HG02943 (cell line): ENCODE measurements at regions not wholly inside any gene's neighbourhood (a gene's known extent, or its start where the extent isn't known, plus 50 kb on each side); places are given as distances from the start of the nearest gene placed in this dataset.

Source experiments
- ATAC-seq: cut with Tn5 transposase; IDR thresholded peaks from one replicate; pipeline ENCODE4 v1.9.1; 2021; ENCODE audit warnings: mild to moderate bottlenecking, low read depth, moderate library complexity; ENCODE audit not compliant: unreplicated experiment

DNA sequence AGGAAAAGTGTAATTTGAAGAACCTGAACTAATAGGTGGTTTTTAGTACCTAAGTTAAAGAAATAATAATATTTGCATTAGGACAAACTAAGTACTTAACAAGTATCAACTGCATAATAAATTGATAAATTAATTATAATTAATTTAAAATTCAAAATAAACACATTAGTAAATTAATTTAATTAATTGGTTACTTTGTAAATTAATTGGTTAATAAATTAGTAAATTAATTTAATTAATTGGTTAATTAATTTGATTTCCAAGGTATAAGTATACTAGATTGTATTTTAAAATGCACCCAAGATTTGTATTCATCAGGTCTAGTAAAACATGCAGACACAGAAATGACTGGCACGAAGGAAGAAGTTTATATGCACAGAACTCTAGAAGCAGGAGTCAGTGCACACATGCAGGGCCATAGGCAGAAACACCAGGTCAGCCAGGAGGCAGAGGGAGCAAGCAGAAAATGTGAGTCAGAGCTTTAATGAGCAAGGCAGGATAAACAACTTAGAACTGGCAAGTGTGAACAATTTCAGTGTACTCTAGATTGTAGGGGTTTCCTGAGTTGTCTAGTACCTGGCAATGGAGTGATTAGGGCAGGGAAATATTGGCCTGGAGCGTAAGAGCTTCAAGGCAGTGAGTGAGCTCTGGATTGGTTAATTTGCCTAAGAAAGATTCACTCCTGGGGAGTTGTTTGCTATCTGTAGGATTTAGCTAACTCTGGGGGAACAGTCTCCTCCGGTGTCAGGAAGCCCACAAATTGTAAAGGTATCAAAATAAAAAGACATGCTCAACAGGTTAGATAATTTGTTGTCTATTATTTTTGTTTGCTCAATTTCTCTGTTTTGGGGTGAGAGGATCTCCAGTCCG lies 665.7 kb downstream of the MRPL39 start:
- no peak for ATAC-seq

DNA sequence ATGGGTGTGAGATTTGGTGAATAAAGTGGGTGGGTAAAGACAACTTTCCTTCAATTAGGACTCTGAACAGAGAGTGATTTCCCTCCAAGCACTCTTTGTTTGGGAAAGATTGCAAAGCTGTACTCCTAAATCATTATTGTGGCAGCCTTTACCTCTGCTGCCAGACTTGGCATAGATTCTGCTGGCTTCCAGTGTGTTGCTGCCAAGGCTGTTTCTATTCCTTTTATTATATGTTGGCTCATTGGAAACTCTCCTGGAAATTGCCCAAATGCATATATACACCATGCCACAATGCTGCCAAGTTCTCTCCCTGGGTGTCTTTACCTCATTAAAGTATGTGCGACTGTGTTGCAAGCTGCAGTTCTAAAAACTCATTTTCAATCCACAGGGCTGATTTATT lies 668.0 kb downstream of the MRPL39 start:
- no peak for ATAC-seq

DNA sequence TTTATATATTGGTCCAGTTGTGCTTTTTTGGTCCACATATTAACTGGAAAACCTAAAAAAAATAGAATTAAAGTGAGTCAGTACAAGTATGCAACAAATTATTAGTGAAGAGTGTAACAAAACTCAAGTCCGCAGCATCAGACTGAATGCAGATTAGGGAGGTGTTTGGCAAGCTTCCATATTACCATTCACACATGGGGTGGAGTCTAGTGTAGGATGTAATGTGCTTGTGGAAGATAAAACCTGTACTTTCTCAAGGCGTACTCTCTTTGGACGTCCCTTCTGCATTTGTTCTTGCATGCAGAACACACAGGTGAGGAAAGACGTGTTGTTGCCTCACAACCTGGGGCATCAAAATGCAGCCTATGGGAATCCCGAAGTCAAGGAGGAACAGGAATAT lies 668.7 kb downstream of the MRPL39 start:
- no peak for ATAC-seq

DNA sequence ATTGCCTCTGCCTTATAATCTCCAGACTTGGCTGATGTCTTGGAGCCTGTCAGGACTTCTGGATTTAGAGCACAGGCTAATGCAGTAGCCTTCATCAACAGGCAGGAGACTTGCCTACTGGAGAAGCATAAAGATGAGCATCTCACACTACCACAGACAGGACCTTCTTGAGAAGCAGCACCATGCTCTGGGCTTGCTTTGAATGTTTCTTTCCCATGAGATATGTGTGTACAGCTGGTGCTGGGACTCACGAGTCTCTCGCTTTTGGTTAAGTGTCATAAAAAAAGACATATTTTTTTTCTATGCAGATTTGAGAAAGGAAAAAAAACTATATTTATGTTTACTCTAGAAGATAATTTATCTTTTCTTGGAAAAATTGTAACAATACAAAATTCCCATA lies 671.3 kb downstream of the MRPL39 start:
- no peak for ATAC-seq

DNA sequence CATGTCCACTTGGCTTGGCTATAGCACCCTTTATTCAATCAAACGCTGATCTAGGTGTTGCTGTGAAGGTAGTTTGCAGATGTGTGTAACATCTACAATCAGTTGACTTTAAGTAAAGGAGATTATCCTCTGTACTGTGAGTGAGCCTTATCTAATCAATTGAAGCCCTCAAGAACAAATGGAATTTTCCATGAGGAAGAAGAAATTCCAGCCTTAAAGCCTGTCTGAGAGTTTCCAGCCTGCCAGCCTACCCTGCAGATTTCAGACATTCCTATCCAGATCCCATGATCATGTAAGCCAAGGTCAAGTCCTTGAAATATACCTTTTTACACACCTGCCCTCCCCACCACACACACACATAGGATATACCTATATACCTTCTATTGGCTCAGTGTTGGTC lies 696.7 kb downstream of the MRPL39 start:
- no peak for ATAC-seq

DNA sequence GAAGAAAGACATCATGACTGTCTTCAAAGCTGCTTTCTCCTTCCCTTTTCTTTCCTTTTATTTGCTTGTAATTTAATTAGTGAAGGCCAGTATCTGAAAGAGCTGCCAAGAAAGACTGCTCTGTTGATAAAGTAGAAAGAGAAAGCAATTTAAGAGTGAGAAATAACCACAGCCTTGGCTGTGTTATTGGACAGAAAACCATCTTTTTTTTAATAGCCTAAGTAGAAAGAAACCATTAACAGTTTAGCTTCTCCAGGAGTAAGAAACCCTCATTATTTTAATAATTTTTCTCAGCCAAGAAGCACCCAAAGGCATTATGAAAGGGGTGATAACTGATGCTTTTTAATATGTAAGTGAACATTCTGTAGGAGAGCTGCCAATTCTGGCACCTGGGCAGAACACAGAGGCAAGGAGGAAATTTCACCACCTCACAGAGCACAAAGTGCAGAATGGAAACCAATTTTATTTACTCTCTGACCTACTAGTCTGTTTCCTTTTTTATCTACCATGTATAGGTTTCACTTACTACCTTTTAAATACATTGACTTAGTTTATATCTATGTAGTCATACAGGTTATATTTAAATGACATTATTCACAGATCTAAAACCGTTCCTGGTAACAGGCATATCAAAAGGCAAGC lies 703.2 kb downstream of the MRPL39 start:
- peak; percentile 75 for ATAC-seq

DNA sequence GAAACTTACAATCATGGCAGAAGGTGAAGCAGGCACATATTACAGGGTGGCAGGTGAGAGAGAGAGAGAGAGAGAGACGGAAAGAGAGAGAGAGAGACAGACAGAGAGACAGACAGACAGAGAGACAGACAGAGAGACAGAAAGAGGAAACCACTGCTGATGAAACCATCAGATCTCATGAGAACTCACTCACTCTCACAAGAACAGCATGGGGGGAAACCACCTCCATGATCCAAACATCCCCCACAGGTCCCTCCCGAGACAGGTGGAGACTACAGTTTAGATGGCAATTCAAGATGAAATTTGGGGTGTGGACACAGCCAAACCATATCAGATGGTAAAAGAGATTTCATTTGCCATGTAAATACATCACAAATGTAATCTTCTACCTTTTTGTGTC lies 708.1 kb downstream of the MRPL39 start:
- peak; percentile 56 for ATAC-seq

DNA sequence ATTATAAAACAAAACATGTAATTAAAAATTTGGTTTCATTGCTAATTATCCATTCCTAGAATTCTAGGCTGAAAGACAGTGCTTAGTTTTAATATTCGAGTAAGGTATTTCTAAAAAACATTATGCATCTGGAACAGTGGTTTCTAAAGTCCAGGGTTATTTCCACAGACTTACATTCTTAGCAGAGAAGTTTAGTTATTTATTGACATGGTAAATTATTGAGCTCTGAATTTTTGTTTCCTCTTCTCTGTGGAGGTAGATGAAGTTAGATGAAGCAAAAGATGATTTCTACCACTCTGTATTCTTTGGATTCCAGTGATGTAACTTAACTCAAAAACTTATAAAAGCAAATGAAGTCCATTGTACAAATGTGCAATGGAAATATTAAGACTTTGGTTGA lies 709.4 kb downstream of the MRPL39 start:
- no peak for ATAC-seq

DNA sequence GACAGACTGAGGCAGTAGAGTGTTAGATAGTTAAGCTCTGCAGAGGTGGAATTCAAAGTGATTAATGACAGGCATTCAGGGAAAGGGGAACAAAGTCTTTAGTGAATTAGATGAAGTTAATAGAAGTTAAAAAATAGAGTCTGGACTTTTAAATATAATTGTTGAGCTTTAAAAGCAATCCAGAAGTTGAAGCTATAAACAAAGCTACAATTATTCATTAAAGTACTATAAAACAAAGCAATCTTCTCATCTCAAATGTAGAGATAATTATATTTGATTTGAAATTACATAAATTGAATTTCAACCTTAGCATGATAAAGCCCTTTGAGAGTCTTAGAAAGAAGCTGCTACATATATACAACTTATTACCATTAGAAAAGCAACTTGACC lies 710.6 kb downstream of the MRPL39 start:
- no peak for ATAC-seq

DNA sequence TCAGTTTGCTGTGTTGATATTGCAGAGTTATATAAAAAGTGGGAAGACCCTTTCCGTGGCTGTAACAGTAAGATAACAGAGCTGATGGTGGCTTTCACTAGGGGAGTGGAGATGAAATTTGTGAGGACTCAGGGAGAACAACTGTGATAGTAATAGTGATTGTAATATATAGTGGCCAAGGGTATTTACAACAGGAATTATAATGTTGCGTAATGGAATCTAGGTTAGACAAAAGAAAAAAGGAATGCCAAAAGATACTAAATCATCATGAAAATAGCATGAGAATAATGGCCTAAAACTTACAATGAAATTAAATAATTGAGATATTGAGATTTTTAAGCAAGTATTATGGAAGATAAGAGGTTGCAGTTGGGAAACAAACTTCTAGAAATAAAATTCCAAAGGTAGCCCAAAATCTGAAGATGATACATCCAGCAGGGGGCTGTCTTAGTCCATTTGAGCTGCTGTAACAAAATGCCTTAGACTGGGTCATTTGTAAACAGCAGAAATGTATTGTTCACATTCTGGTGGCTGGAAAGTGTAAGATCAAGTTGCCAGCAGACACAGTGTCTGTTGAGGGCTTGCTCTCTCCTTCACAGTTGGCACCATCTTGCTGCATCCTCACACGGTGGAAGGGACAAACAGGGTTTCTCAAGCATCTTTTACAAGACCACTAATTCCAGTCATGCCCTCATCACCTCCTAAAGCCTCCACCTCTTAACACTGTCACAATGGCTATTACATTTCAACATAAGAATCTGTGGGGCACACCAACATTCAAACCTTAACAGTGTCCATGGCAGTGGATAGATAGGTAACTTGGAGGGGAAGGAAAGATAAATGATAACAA lies 711.2 kb downstream of the MRPL39 start:
- peak; percentile 65 for ATAC-seq

DNA sequence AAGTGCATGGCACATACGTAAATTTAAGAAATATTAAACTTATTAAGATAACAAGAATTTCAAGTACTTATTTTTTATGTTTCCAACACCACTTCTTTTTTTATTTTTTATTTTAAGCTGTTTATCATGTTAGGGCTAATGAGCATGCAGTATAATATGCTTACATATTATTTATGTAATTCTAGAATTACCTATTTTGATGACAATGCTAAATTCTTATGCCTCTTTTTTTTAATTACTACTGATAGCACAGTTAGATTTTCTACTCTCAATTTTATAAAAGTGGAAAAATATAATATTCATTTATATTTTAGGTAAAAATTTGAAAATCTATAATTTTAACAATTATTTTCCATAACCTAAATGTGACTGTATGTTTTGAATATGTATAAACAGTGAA lies 713.0 kb downstream of the MRPL39 start:
- ATAC-seq, result no peak

DNA sequence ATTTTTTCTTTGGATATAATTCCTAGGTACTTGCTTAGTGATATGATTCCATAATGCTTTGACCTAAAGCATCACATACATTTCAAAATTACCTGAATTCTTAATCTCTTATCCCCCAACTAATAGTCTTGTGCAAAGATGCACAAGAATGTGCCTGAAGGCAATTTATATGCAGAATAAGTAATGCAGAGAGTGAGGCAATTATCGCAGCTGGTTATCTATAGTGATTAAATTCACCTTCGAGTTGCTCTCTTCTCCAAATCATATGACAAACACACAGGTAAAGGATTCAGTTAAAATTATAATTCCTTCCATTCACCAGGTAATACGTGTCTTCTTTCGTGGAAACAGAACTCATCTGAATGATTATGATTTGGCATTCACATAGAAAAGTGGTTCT lies 717.3 kb downstream of the MRPL39 start:
- ATAC-seq, result no peak

DNA sequence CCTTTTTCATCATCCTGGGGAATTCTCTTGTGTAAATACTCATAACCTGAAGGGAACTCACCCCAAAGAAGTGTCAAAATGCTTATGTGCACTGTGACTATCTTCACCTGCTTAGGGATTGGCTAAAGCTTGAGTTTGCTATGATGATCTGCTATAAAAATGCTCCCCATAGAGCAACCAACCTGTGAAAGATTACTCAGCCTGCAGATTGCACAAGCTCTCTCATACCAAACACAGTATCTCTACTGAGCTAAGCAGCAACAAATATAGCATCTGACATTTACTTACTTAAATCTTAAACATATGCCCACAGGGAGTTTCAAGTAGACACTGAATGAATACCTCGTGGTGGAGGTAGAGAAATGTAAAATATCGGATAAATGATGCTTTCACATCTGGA lies 725.8 kb downstream of the MRPL39 start:
- ATAC-seq, result no peak

DNA sequence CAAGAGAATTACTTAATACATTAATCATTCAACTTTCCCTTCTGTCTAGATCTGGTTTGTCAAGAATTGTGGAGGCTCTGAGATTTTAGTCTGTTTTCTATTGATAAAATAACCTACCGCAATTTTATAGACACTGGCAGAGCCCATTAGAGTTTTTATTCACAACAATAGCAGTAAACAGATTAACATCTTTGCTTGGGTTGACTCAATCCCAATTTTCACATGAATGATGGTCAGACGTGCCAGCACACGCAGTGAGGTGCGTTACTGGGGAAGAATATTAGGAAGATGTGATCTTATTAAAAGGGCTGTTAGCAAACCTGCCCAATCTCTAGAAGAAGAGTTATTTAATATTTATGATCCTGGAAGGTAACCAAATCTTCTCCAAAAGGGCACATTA lies 736.6 kb downstream of the MRPL39 start:
- ATAC-seq, result no peak

DNA sequence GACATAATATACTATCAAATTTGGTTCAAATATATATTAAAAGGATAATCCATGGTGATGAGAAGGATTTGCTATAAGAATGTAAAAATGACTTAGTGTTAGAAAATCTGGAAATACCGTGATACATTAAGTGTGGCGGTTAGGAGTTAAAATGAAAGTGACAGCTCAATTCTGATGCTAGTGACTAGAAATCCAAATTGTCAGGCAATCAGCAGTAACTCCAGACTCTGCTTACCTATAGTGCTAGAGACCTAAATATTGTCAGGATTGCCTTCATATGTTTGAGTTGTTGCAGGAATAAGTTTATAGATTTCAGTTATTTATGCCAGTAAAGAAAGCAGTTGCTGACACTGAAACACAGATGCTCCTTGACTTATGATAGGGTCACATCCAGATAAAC lies 737.4 kb downstream of the MRPL39 start:
- ATAC-seq, result no peak

DNA sequence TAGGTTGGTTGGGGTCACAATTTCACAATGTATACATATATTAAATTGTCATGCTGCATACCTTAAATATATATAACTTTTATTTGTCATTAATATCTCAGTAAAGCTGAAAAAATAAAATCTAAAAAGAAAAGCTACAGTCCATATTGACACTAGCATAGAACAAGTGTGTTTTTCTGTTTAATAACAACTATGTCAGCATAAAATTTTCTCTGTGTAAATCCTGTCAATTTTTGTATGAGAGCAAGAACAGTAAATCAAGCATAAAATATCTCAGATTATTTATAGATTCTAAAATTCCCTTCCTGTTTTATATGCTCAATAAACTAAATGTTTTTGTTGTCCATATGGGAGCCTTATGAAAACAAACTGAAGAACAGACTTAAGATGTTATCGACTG lies 739.2 kb downstream of the MRPL39 start:
- no peak for ATAC-seq

DNA sequence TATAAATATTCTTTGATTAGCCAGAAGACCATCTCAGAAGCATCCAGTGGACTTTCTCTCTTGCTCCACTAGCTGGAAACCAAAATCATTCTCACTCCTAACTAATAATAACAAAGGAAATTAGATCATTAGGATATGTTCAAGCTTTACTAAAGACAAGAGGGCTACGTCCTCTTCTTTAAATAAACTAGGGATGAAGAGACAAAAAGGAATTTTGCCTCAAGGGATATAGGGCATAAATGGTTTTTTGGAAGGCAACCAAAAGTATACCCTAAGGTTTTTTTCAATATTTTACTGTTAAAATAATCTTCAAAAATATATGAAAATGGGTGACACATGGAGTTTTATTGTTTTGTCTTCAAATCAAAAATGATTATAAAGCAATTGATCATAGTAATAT lies 745.8 kb downstream of the MRPL39 start:
- no peak for ATAC-seq

DNA sequence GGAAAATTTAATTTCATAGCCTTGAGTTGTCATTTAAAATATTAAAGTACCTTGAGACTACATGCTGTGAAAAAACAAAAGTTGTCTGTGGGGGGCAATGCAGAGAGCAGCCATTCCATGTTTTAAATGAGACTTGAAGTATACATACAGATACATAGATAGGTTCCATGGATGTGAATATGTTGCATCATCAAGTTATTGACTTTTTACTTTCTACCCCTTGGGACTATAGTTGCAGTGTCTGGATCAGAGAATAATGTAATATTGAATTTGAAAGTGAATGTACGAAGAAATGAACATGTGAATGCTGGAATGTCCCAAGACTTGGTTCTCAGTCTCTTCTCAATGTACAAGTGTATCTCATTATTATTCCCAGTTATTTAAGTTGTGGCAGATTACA lies 751.0 kb downstream of the MRPL39 start:
- ATAC-seq, result no peak

DNA sequence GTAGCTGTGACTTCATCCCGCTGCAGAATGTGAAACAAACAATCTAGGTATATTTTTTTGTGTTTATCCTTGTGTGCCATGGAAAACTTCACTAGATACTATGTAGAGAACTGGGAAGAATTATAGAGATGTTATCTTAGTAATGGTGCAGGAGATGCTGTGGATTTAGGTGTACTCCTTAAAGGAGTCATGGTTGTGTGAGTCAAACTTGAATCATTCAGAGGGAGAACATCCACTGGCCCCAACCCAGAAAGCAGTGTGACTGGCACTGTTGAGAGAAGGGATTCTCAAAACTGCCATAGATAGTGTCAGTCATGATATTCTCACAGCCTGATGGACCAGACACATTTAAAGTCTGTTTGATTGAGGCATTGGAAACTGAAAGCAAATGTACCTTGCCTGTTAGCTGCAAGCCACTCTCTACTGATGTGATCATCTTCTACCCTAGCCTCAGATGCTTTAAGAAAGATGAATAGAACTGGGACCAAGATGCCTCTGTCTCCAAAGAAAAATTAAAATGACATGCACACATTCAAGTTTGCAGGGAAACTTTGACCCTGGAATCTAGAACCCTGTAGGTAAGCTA lies 754.6 kb downstream of the MRPL39 start:
- no peak for ATAC-seq

DNA sequence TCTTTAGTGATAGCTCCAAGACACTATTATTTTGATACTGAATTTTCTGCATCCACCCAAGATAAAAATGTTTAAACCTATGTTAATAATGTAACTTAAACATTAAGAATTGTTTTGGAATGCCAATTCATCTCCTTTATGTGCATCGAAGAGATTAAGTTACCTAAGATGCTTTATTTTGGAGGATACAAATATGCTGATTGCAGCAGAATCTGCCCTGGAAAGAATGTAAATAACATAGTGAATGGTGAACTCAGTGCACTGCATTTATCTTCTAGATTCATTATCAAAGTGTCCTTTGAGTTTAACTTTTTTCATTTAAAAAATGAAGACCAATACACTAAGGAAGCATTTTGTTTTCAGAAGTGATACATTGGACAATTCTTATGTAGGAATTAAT lies 757.2 kb downstream of the MRPL39 start:
- no peak for ATAC-seq

DNA sequence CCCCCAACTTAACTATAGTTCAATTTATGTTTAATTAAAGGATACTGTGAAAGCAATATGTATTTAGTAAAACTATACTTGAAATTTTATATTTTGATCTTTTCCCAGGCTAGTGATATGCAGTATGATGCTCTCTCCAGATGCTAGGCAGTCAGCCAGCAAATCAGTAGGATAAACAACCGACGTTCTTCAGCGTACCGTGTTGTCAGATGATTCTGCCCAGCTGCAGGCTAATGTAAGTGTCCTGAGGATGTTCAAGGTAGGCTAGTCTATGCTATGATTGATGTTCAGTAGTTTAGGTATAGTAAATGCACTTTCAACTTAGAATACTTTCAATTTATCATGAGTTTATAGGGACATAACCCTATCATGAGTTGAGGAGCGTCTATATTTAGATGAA lies 762.6 kb downstream of the MRPL39 start:
- ATAC-seq, result no peak
